ENCODE measurements at regions not wholly inside any gene's neighbourhood (a gene's known extent, or its start where the extent isn't known, plus 50 kb on each side); places are given as distances from the start of the nearest gene placed in this dataset.

DNA sequence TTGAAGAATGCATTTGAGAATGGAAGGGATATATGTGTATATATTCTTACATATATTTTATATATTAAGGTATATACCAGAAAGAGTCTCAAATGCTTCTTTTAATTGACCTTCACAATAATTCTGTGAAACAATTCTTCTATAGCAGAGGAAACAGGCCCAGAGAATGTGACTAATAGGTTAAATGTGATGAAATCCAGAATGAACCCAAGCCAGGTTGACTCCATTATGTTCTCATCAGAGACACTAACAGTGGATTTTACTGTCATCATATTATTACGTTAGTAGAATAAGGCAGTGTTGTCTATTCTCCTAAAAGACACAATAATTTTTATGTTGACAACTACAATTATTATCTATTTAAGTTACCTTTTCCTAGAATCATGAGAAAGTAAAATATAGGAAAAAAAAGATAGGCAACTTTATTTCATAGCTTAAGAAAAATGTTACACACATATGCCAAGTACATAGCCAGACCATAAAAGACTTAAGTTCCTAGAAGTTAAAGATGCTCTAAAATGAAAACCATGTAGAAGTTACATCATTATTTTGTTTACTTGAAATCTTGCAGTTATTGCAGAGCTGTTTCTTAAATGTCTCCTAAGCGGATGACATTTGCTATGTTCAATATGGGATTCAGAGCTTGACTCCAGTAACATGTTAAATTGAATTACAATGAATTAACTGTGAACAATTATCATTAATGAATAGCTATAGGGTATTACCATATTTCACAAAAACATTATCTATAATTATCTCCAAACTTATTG lies 56.2 kb upstream of the ANKRD50 start:
- ATAC-seq (ENCODE audit: insufficient read depth, low FRiP score), result no peak
- H3K27me3 ChIP-seq (ENCODE audit: control insufficient read depth in 3 of 3, insufficient read depth in 3 of 3, low read length in 2 of 3), result no peaks in the 10 kb centered on the region
- no peaks in the 10 kb centered on the region for H3K9me3 ChIP-seq (ENCODE audit: control insufficient read depth in 4 of 4, insufficient read depth in 3 of 4, low read length in 3 of 4)
- TF ChIP-seq, protein P1, sequence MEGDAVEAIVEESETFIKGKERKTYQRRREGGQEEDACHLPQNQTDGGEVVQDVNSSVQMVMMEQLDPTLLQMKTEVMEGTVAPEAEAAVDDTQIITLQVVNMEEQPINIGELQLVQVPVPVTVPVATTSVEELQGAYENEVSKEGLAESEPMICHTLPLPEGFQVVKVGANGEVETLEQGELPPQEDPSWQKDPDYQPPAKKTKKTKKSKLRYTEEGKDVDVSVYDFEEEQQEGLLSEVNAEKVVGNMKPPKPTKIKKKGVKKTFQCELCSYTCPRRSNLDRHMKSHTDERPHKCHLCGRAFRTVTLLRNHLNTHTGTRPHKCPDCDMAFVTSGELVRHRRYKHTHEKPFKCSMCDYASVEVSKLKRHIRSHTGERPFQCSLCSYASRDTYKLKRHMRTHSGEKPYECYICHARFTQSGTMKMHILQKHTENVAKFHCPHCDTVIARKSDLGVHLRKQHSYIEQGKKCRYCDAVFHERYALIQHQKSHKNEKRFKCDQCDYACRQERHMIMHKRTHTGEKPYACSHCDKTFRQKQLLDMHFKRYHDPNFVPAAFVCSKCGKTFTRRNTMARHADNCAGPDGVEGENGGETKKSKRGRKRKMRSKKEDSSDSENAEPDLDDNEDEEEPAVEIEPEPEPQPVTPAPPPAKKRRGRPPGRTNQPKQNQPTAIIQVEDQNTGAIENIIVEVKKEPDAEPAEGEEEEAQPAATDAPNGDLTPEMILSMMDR (IDR thresholded peaks at IDR 0.05; ENCODE audit: control extremely low read depth, extremely low read depth), result no peak
- H3K27ac ChIP-seq (ENCODE audit: low read depth in 1 of 2, low read length in 1 of 2), result no peak overlapping the region
- H3K36me3 ChIP-seq (ENCODE audit: control insufficient read depth in 4 of 4, insufficient read depth in 4 of 4, low read length in 4 of 4), result no peaks in the 10 kb centered on the region
- H3K4me3 ChIP-seq, result no peak overlapping the region
- H3K9ac ChIP-seq (ENCODE audit: insufficient read depth in 1 of 2, low read length in 2 of 2), result no peak overlapping the region
- 76 to 89% methylated on average over 2 of the region's 2 CpGs for WGBS, 2 donors
- peak in 2 of 3 donors; percentile 51 to 68 for DNase-seq
- H3K4me1 ChIP-seq (ENCODE audit: control insufficient read depth in 5 of 5, insufficient read depth in 5 of 5, low read length in 5 of 5), result peaks cover 0 to 19% (median 0%) of the 10 kb centered on the region in 5 donors

DNA sequence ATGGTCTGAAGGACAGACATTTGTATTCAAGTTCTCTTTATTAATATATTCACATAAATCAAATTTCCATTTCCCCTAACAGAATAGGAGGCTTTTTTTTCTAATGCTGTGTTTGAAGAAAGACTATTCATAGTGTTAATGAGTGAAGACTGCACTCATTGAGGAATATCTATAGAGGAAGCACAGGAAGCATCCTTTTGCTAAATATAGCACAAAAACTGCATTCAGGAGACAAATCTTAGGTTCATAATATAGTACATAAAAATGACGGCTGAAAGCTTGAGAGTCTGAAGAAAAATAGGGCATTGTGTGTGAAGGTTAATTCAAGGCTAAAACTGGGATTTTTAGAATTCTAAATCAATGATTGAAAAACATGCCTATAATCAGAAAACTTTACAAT lies 50.4 kb upstream of the ANKRD50 start:
- no peaks in the 10 kb centered on the region for H3K36me3 ChIP-seq (ENCODE audit: control insufficient read depth in 4 of 4, insufficient read depth in 4 of 4, low read length in 4 of 4)
- H3K9ac ChIP-seq (ENCODE audit: insufficient read depth in 1 of 2, low read length in 2 of 2), result no peak overlapping the region
- no peak for ATAC-seq (ENCODE audit: insufficient read depth, low FRiP score)
- WGBS, 2 donors, result 65 to 79% methylated on average over 1 of the region's 1 CpG
- H3K27me3 ChIP-seq (ENCODE audit: control insufficient read depth in 3 of 3, insufficient read depth in 3 of 3, low read length in 2 of 3), result no peaks in the 10 kb centered on the region
- no peaks in the 10 kb centered on the region for H3K9me3 ChIP-seq (ENCODE audit: control insufficient read depth in 4 of 4, insufficient read depth in 3 of 4, low read length in 3 of 4)
- no peak overlapping the region for H3K27ac ChIP-seq (ENCODE audit: low read depth in 1 of 2, low read length in 1 of 2)
- TF ChIP-seq, protein P1 (IDR thresholded peaks at IDR 0.05; ENCODE audit: control extremely low read depth, extremely low read depth), result no peak
- H3K4me1 ChIP-seq (ENCODE audit: control insufficient read depth in 5 of 5, insufficient read depth in 5 of 5, low read length in 5 of 5), result peaks cover 0 to 4% (median 0%) of the 10 kb centered on the region in 5 donors
- H3K4me3 ChIP-seq, result no peak overlapping the region
- DNase-seq, result no peak

All from lung (tissue), 11 donors.